ENCODE measurements at regions not wholly inside any gene's neighbourhood (a gene's known extent, or its start where the extent isn't known, plus 50 kb on each side); places are given as distances from the start of the nearest gene placed in this dataset.

DNA sequence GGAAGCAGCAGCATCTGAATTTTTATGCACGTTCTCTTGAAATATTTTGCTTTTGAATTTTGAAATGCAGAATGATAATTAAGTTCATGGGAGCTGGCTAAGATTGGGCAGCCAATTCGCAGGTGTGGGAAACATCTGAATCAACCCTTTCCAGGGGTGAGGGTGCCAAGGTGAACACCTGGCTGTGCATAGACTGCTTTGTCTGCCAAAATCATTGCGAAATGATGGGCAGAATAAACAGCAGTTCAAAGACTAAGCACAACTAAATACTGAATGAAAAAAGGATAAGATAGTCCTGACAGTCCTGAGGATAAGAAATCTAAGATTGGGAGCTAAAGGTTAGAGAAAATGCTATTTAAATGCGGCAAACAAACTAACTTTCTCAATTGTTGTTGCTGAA is 813.3 kb upstream of the RAG2 start:
- TF ChIP-seq EZH2 (IDR thresholded peaks at IDR 0.05; ENCODE audit: insufficient read depth, poor library complexity, severe bottlenecking) (no peak), EZH2phosphoT487 (IDR thresholded peaks at IDR 0.05; ENCODE audit: insufficient read depth, low read depth) (no peak)

Data from GM23248 (cell line).